Erythroblast (primary cell): ENCODE measurements at regions not wholly inside any gene's neighbourhood (a gene's known extent, or its start where the extent isn't known, plus 50 kb on each side); places are given as distances from the start of the nearest gene placed in this dataset.

Source experiments
- GATA1 ChIP-seq: IDR thresholded peaks from 2 replicates; pipeline ENCODE4 v1.6.1; 2011; ENCODE audit warnings: low read depth, mild to moderate bottlenecking, control low read depth, low read length, moderate library complexity
- POLR2A ChIP-seq: IDR thresholded peaks from 2 replicates; pipeline ENCODE4 v1.6.1; 2011; ENCODE audit warnings: mild to moderate bottlenecking, low read length

- TF ChIP-seq POLR2A (no peak), GATA1 (no peak)
These were observed 294.9 kb downstream of the MAP2K6 start for GRCh38 chr17:69709441-69709840.
